Fibroblast of pulmonary artery (primary cell): ENCODE measurements at regions not wholly inside any gene's neighbourhood (a gene's known extent, or its start where the extent isn't known, plus 50 kb on each side); places are given as distances from the start of the nearest gene placed in this dataset.

ENCODE experiments used
- DNase-seq: peaks from one replicate; pipeline ENCODE4 v3.0.0-alpha.2; 2010; ENCODE audit warnings: low read depth
- H3K4me3 ChIP-seq: replicated peaks from 2 replicates; pipeline ENCODE4 v1.5.1; 2011; ENCODE audit warnings: low read depth, mild to moderate bottlenecking, control low read depth, low read length, moderate library complexity
- TF ChIP-seq, protein P1 (sequence below): IDR thresholded peaks from 2 replicates; pipeline ENCODE4 v1.5.1; 2011; ENCODE audit warnings: mild to moderate bottlenecking, control low read depth, low read length, inconsistent platforms; ENCODE audit errors: missing control alignments

- TF ChIP-seq, protein P1, sequence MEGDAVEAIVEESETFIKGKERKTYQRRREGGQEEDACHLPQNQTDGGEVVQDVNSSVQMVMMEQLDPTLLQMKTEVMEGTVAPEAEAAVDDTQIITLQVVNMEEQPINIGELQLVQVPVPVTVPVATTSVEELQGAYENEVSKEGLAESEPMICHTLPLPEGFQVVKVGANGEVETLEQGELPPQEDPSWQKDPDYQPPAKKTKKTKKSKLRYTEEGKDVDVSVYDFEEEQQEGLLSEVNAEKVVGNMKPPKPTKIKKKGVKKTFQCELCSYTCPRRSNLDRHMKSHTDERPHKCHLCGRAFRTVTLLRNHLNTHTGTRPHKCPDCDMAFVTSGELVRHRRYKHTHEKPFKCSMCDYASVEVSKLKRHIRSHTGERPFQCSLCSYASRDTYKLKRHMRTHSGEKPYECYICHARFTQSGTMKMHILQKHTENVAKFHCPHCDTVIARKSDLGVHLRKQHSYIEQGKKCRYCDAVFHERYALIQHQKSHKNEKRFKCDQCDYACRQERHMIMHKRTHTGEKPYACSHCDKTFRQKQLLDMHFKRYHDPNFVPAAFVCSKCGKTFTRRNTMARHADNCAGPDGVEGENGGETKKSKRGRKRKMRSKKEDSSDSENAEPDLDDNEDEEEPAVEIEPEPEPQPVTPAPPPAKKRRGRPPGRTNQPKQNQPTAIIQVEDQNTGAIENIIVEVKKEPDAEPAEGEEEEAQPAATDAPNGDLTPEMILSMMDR = no peak
- no peak overlapping the region for H3K4me3 ChIP-seq
- DNase-seq = no peak
Observed at GRCh38 chr9:26244661-26245451, 566.6 kb upstream of the TUSC1 start.

DNA sequence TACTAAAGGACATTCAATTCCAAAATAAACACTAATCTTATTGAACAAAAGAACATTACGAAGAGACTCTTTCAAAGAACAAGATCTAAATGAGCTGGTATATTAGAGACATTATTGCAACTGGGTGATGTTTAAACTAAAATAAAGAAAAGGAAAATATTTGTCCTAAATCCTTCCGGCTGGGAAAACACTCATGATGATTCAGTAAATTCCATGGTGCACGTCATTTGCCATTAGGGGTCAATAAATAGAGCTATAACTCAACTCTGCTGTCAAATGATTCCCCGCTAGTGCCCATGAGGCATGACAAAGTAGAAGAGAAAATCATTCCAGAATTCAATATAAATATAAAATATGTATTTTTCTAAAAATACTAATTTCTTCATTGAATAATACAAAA is 565.5 kb upstream of the TUSC1 start:
- DNase-seq = peak; percentile 44
- TF ChIP-seq, protein P1 = no peak
- H3K4me3 ChIP-seq = no peak overlapping the region

DNA sequence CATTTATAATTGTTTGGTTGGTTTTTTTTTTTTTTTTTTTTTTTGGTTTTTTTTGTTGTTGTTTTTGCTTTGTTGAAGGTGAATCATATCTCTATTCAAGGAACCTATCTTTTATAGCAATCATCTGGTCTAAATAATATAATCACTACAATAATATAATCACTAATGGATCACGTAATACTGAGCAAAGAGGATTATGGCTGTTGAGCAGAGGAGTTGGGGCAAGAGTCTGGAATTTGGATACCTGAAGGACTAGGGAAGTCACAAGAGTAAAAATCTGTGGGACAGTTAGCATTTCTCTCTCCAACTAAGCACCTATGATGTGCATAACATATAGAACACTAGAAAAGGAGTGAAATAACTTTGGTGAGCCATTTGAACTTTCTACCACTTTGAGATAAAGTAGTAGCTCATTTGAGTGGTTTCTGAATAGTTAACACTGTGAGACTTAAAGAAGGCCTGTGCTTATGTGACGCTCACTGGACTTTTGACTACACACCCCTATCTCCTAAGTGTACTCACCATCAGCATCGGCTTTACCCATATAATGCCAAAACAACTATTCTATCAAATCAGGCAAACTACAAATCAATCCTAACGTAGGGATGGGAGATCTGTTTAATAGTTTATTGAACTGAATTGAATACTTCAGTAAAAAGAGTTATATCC is 564.9 kb upstream of the TUSC1 start:
- DNase-seq = no peak
- no peak overlapping the region for H3K4me3 ChIP-seq
- TF ChIP-seq, protein P1 = no peak

- TF ChIP-seq, protein P1 = no peak
- no peak overlapping the region for H3K4me3 ChIP-seq
- DNase-seq = no peak
Observed at GRCh38 chr9:26240020-26240419, 561.8 kb upstream of the TUSC1 start.

DNA sequence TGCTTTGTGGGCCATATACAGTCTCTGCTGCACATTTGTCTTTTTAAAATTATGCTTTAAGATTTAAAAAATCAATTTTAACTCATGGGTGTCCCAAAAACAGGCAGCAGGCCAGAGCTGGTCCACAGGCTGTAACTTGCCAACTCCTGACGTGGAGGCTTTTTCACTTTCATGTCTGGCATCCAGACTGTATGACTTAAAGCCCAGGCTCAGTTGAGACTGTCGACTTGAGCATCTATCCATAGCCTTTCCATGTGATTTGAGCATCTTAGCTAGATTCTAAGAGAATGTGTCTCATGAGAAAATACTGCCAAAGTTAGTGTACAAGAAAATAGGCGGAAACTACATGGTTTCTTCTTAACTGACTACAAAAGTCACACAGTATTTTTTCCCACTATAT is 559.0 kb upstream of the TUSC1 start:
- TF ChIP-seq, protein P1 = no peak
- H3K4me3 ChIP-seq = no peak overlapping the region
- DNase-seq = no peak

DNA sequence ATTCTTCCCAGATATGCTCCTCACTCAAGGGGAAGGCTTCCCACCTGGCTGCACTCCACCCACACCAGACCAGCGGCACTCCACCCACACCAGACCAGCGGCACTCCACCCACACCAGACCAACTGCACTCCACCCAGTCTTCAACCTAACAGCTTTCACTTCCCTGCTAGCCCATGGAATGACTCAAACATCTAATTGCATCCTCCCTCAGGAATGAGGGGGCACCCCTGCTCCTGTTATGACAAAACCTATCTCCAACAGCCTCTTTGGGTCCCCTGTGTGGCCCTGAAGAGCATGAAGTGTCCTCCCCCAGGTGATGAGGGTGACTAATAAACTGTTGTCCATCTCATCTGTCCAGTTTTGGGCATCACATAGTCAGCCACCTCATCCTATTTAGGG is 556.6 kb upstream of the TUSC1 start:
- no peak overlapping the region for H3K4me3 ChIP-seq
- DNase-seq = no peak
- TF ChIP-seq, protein P1 = no peak
